GM18499 (cell line): ENCODE measurements at regions not wholly inside any gene's neighbourhood (a gene's known extent, or its start where the extent isn't known, plus 50 kb on each side); places are given as distances from the start of the nearest gene placed in this dataset.
"Not testable (repeated sequence)": the region's sequence is repeated elsewhere in the genome, so short reads cannot be mapped to it uniquely, and the experiment has no call there.

ENCODE experiments used
- ATAC-seq: cut with Tn5 transposase; IDR thresholded peaks from one replicate; pipeline ENCODE4 v1.9.1; 2021; ENCODE audit warnings: moderate number of reproducible peaks; ENCODE audit not compliant: insufficient read depth, unreplicated experiment

DNA sequence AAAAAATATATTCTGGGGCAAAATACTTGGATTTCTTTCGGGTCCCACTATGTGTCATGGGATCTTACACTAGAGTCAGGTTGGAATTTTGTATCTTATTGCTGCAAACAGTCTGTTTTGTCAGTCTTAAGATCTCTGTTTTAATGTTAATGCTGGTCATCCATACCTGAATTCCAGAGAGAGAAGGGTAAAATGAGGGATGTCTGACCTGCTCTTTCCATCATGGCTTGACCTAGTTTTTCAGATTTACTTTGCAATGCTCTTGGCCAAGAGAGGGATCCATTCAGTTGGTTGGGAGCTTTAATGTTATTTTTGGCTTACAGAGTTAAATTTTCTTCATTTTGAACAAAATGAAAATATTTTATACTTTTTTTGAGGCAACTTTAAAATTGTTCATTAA is 117.2 kb downstream of the CASP12 start:
- ATAC-seq = no peak

DNA sequence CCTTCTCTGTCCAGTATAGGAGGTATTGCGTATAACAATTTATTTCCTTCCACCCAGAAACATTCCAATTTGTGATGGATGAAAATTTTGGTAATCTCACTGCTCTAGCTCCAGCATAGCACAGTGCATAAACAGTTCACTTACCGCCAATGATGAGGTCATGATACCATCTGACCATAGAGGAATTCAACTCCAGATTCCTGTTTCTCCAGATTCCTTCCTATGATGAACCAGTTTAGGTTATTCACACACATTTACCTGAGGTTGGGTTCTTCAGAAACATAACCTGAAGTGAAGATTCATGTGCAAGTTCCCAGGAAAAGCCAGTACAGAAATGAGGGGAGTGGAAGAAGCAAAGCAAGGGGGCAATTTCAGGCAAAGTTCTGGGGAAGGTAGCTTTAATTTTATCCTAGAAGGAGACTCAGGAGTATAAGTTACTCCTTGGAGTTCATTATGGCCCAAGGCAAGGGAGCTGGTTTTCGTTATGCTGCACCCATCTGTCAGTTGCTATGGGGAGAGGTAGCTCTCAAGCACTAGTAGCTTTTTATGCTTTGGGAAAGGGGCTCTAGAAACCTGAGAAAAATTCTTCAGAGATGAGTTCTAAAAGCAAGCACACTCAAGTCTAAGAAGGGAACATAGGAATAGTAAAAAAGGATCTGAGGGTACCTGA is 121.6 kb downstream of the CASP12 start:
- no peak for ATAC-seq

DNA sequence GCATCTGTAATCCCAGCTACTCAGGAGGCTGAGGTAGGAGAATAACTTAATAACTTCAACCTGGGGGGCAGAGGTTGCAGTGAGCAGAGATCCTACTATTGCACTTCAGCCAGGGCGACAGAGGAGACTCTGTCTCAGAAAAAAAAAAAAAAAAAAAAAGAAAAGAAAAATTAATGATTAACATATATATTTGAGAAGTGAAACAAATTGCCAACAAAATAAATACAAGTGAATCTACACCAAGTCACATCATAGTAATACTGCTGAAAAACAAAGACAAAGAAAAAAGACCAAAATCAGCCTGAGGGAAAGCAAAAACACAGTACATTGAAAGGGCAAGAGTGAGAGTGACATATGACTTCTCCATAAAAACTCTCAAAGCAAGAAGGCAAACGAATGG is 123.7 kb downstream of the CASP12 start:
- no peak for ATAC-seq

- no peak for ATAC-seq
Measured at GRCh38 chr11:104772806-104773241, 125.4 kb downstream of the CASP12 start.

GRCh38 chr11:104771763-104772162 is 126.5 kb downstream of the CASP12 start:
- ATAC-seq = no peak

- not testable (repeated sequence) for ATAC-seq
Measured at GRCh38 chr11:104771046-104771445, 127.2 kb downstream of the CASP12 start.

- no peak for ATAC-seq
Measured at GRCh38 chr11:104765401-104766095, 132.7 kb downstream of the CASP12 start.

- ATAC-seq = no peak
Measured at GRCh38 chr11:104764710-104765045, 133.6 kb downstream of the CASP12 start.

- no peak for ATAC-seq
Measured at GRCh38 chr11:104763930-104764709, 134.1 kb downstream of the CASP12 start.

- no peak for ATAC-seq
Measured at GRCh38 chr11:104761511-104761910, 136.7 kb downstream of the CASP12 start.

DNA sequence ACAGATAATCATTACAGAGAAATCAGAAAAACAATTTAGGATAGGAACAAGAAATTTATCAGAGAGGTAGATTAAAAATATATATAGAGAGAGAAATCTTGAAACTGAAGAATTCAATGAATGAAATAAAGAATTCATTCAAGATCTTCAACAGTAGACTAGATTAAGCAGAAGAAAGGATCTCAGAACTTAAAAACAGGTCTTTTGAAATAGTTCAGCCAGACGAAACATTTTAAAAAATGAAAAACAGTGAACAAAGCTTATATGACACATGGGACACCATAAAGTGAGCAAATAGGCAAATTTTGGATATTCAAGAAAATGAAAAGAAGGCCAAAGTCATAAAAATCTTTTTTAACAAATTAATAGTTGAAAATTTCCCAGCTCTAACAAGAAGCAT is 138.8 kb downstream of the CASP12 start:
- no peak for ATAC-seq

DNA sequence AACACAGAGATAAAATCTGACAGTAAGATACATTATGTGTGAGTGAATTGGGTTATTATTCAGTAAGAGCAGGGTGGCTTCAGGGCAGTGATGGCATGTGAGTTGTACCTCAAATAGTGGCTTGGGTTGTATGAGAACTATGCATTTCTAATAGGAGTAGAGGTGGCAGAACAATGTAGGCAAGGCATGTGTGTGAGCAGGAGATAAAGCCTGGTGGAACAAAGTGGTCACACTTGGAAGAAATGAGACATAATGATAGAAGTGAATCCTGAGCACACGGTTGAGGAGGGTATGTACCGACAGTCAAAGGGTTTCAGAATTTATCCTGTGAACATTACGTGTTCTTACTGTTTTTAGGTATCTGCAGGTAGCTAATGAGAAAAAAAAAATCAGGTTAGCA is 159.3 kb downstream of the CASP12 start:
- no peak for ATAC-seq

DNA sequence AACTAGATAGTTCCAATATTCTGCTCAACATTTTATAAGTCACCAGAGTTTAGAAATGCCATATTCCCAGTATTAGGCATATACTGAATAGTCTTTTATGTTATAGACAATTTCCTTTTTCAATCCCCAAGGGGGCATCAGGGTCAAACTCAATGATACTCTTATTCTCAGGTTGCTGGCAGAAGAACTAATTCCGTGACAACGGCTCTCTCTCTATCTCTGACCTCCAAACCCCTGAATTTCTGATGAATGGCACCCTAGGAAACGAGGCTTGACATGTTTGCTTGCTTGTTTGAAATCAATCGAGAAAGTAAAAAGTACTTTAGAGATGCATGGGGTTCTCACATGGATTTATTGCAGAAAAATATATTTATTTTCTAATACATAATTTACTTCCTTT is 160.1 kb downstream of the CASP12 start:
- ATAC-seq = no peak

GRCh38 chr11:104736502-104736901 is 161.8 kb downstream of the CASP12 start:
- ATAC-seq = no peak

DNA sequence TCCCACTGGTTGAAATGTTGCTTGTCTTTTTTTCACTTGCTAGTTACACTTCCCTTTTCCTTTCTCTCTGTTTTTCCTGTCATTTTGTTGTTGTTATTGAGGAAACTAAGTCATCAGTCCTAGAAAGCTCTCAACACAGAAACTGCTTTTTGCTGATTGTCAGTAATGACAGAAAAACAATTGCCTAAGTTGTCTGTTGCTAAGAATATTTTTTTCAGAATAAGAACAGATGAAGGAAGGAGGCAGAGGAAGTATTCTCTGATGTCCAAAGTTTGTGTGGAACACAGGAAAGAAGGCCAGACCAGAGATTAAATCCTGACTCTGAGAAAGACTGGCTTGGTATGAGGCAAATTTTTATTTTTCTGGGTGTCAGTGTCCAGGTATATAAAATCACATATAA is 163.3 kb downstream of the CASP12 start:
- no peak for ATAC-seq

GRCh38 chr11:104731890-104732289 is 166.4 kb downstream of the CASP12 start:
- no peak for ATAC-seq

DNA sequence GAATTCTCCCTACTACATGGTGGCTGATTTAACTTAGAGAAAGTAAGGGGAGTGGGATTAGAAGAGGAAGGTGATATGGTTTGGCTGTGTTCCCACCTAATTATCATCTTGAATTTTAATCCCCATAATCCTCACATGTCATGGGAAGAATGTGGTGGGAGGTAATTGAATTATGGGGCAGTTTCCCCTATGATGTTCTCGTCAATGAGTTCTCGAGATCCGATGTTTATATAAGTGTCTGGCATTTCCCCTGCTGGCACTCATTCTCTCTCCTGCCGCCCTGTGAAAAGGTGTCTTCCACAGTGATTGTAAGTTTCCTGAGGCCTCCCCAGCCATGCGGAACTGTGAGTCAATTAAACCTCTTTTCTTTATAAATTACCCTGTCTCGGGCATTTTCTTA is 169.3 kb downstream of the CASP12 start:
- no peak for ATAC-seq

DNA sequence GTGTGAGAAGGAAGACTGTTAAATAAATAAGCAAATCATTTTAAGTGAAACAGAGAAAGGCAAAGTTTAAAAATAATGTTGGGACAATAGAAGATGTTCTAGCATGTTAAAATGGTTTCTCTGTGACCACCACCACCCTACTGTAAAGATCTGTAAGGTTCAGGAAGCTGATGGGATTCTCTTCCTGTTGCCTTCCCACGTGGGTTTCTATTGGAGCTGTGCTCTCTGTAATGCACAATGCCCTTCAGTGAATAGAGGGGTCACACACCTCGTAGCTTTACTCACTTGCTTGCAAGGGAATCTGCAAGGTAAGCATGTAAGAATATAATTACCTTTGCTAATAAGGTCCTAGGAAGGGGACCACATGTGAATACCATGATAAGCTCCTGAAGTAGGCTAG is 170.5 kb downstream of the CASP12 start:
- no peak for ATAC-seq

- no peak for ATAC-seq
Measured at GRCh38 chr11:104727095-104727494, 171.2 kb downstream of the CASP12 start.

DNA sequence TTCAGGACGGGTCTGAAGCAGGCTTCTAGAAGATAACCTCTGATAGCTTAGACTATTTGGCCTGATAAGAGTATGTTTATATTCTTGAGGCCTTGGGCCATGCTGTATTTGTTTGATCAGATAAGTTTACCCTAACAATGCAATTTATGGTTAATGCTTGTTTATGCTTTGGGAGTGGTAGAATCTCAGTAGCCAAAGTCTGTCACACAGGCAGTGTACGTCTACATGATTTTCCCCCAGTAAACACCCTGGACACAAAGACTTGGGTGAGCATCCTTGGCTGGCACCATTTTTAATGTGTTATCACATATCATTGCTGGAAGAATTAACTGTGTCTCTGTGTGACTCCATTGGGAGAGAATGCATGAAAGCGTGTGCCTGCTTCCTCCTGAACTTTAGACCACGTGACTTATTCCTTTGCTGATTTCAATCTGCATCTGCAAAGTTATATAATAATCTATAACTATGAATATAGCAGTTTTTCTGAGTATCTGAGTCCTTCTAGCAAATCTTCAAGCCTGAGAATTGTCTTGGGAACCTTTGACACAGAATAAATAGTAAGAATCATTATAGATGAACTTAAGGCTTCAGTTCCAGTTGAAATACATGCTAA is 172.4 kb downstream of the CASP12 start:
- ATAC-seq = no peak

- ATAC-seq = no peak
Measured at GRCh38 chr11:104713401-104713800, 184.9 kb downstream of the CASP12 start.
